WTC11 (cell line): ENCODE measurements at regions not wholly inside any gene's neighbourhood (a gene's known extent, or its start where the extent isn't known, plus 50 kb on each side); places are given as distances from the start of the nearest gene placed in this dataset.

Experiments used
- ATAC-seq: fragments of 200-7000 bp; cut with Tn5 transposase; 2 replicates; pipeline ENCODE4 v1.10.0; 2021; ENCODE audit warnings: mild to moderate bottlenecking, moderate library complexity
- CTCF ChIA-PET: fragments of 300-600 bp; sonication (Branson Sonifier 250); formaldehyde crosslinking; loops from one replicate; lab custom pipeline; 2021; ENCODE audit warnings: antibody characterized with exemption; lab: Charles Lee
- POLR2A ChIA-PET: fragments of 350-600 bp; sonication (Branson Sonifier 250); formaldehyde crosslinking; loops from one replicate; lab custom pipeline; 2021; ENCODE audit warnings: antibody characterized with exemption; lab: Charles Lee
- DNase-seq: peaks from one replicate; pipeline ENCODE4 v3.0.0; 2021; ENCODE audit warnings: low spot score
- H3K27ac Mint-ChIP-seq: 2 replicates; pipeline ENCODE4 v1.8.0; 2021; ENCODE audit warnings: mixed read lengths
- H3K27me3 Mint-ChIP-seq: 2 replicates; pipeline ENCODE4 v1.8.0; 2021; ENCODE audit warnings: low read depth, mild to moderate bottlenecking, moderate library complexity, mixed read lengths
- H3K36me3 Mint-ChIP-seq: 2 replicates; pipeline ENCODE4 v1.8.0; 2021; ENCODE audit warnings: mixed read lengths
- H3K4me1 Mint-ChIP-seq: 2 replicates; pipeline ENCODE4 v1.8.0; 2022; ENCODE audit warnings: mixed read lengths
- H3K4me3 Mint-ChIP-seq: 2 replicates; pipeline ENCODE4 v1.8.0; 2021; ENCODE audit warnings: mild to moderate bottlenecking, moderate library complexity, mixed read lengths
- H3K9me3 Mint-ChIP-seq: 2 replicates; pipeline ENCODE4 v1.8.0; 2021; ENCODE audit warnings: mixed read lengths
- ARID4B ChIP-seq: sonication (generic); formaldehyde crosslinking; IDR thresholded peaks from 2 replicates; pipeline ENCODE4 v1.8.0; 2023; ENCODE audit warnings: missing genetic modification reagents, mild to moderate bottlenecking, borderline replicate concordance
- ATF6 ChIP-seq: sonication (generic); formaldehyde crosslinking; IDR thresholded peaks from 2 replicates; pipeline ENCODE4 v1.8.1; 2023; ENCODE audit warnings: mild to moderate bottlenecking, missing genetic modification reagents
- CREB1 ChIP-seq: sonication (generic); formaldehyde crosslinking; IDR thresholded peaks from 2 replicates; pipeline ENCODE4 v1.8.0; 2023; ENCODE audit warnings: mild to moderate bottlenecking, missing genetic modification reagents
- E2F4 ChIP-seq: sonication (generic); formaldehyde crosslinking; IDR thresholded peaks from 2 replicates; pipeline ENCODE4 v1.8.1; 2022; ENCODE audit warnings: low read depth, mild to moderate bottlenecking, moderate library complexity, missing genetic modification reagents, borderline replicate concordance
- ELF4 ChIP-seq: sonication (generic); formaldehyde crosslinking; IDR thresholded peaks from 2 replicates; pipeline ENCODE4 v1.8.1; 2022; ENCODE audit warnings: low read depth, mild to moderate bottlenecking, moderate library complexity, missing genetic modification reagents
- EMX1 ChIP-seq: fragments of 250-450 bp; sonication (Bioruptor Pico); IDR thresholded peaks from 2 replicates; pipeline ENCODE4 v1.8.0; 2021; ENCODE audit warnings: mild to moderate bottlenecking
- FOXK1 ChIP-seq: sonication (generic); formaldehyde crosslinking; IDR thresholded peaks from 2 replicates; pipeline ENCODE4 v1.8.0; 2022; ENCODE audit warnings: mild to moderate bottlenecking, moderate library complexity, missing genetic modification reagents
- HMGXB4 ChIP-seq: sonication (generic); formaldehyde crosslinking; IDR thresholded peaks from 2 replicates; pipeline ENCODE4 v1.8.1; 2023; ENCODE audit warnings: mild to moderate bottlenecking, moderate library complexity, missing genetic modification reagents
- IRF2 ChIP-seq: sonication (generic); formaldehyde crosslinking; IDR thresholded peaks from 2 replicates; pipeline ENCODE4 v1.8.0; 2022; ENCODE audit warnings: low read depth, missing genetic modification reagents, borderline replicate concordance
- MLX ChIP-seq: sonication (generic); formaldehyde crosslinking; IDR thresholded peaks from 2 replicates; pipeline ENCODE4 v1.8.1; 2023; ENCODE audit warnings: mild to moderate bottlenecking, missing genetic modification reagents, moderate library complexity
- NFATC4 ChIP-seq: fragments of 250-450 bp; sonication (Bioruptor Pico); IDR thresholded peaks from 2 replicates; pipeline ENCODE4 v1.9.0; 2021; ENCODE audit warnings: mild to moderate bottlenecking
- NFE2L1 ChIP-seq: sonication (generic); formaldehyde crosslinking; IDR thresholded peaks from 2 replicates; pipeline ENCODE4 v1.8.1; 2023; ENCODE audit warnings: missing genetic modification reagents
- OVOL2 ChIP-seq: fragments of 250-450 bp; sonication (Bioruptor Pico); IDR thresholded peaks from 2 replicates; pipeline ENCODE4 v1.9.0; 2021; ENCODE audit warnings: mild to moderate bottlenecking, borderline replicate concordance
- PRDM15 ChIP-seq: sonication (generic); formaldehyde crosslinking; IDR thresholded peaks from 2 replicates; pipeline ENCODE4 v1.8.0; 2022; ENCODE audit warnings: missing genetic modification reagents
- SOX15 ChIP-seq: fragments of 250-450 bp; sonication (Bioruptor Pico); IDR thresholded peaks from 2 replicates; pipeline ENCODE4 v1.9.0; 2021; ENCODE audit warnings: mild to moderate bottlenecking
- ZNF232 ChIP-seq: sonication (generic); formaldehyde crosslinking; IDR thresholded peaks from 2 replicates; pipeline ENCODE4 v1.8.0; 2022; ENCODE audit warnings: mild to moderate bottlenecking, missing genetic modification reagents
- ZSCAN18 ChIP-seq: fragments of 250-450 bp; sonication (Bioruptor Pico); IDR thresholded peaks from 2 replicates; pipeline ENCODE4 v2.1.2; 2022; ENCODE audit warnings: mild to moderate bottlenecking, moderate library complexity

GRCh38 chrX:80537096-80537495 lies 116.8 kb downstream of the TENT5D start:
- TF ChIP-seq E2F4 (no peak), ARID4B (CRISPR knock-in tag) (no peak), CREB1 (CRISPR knock-in tag) (no peak), NFATC4 (CRISPR knock-in tag) (no peak), HMGXB4 (no peak), IRF2 (CRISPR knock-in tag) (no peak), FOXK1 (CRISPR knock-in tag) (no peak), ATF6 (CRISPR knock-in tag) (no peak), ZSCAN18 (CRISPR knock-in tag) (no peak)
- TF ChIP-seq, all 79 proteins: peak for 0
- DNase-seq (no peak), ATAC-seq (no peak)
- ChIA-PET POLR2A (no interaction called here), CTCF (no interaction called here)
- H3K4me1 Mint-ChIP-seq: no peaks in the 10 kb centered on the region
- H3K4me3 Mint-ChIP-seq: no peak overlapping the region
- 0 out of 2 replicates have a peak, but pooled peaks cover 6% of the 10 kb centered on the region for H3K9me3 Mint-ChIP-seq
- H3K27ac Mint-ChIP-seq: no peak overlapping the region
- no peaks in the 10 kb centered on the region for H3K36me3 Mint-ChIP-seq
- no peaks in the 10 kb centered on the region for H3K27me3 Mint-ChIP-seq

GRCh38 chrX:80550722-80551121 lies 130.5 kb downstream of the TENT5D start:
- CTCF ChIA-PET: interaction anchor here (0.6 to 1.5 kb wide), 9 partner anchors 11 to 1025 kb away, joined by 3 to 10 read pairs (median 3); no protein-coding TSS in a partner anchor
- no peak overlapping the region for H3K27ac Mint-ChIP-seq
- no peaks in the 10 kb centered on the region for H3K4me1 Mint-ChIP-seq
- peak; percentile 43 for DNase-seq
- ATAC-seq: peak; percentile 100
- no peaks in the 10 kb centered on the region for H3K9me3 Mint-ChIP-seq
- H3K27me3 Mint-ChIP-seq: no peaks in the 10 kb centered on the region
- TF ChIP-seq CREB1 (CRISPR knock-in tag): no peak
- TF ChIP-seq SOX15 (CRISPR knock-in tag): no peak
- no peak for TF ChIP-seq ZNF232 (CRISPR knock-in tag)
- H3K36me3 Mint-ChIP-seq: no peaks in the 10 kb centered on the region
- H3K4me3 Mint-ChIP-seq: no peak overlapping the region
- POLR2A ChIA-PET: no interaction called here

GRCh38 chrX:80556148-80556547 lies 135.9 kb downstream of the TENT5D start:
- Mint-ChIP-seq H3K4me1 (no peaks in the 10 kb centered on the region), H3K4me3 (no peak overlapping the region), H3K27ac (no peak overlapping the region), H3K9me3 (peaks cover 9% of the 10 kb centered on the region; the same call in 1 of the 2 replicates), H3K36me3 (no peaks in the 10 kb centered on the region), H3K27me3 (no peaks in the 10 kb centered on the region)
- ATAC-seq: no peak
- ChIA-PET CTCF (no interaction called here), POLR2A (no interaction called here)
- no peak for DNase-seq
- TF ChIP-seq EMX1 (no peak), PRDM15 (CRISPR knock-in tag) (no peak), IRF2 (CRISPR knock-in tag) (no peak), MLX (CRISPR knock-in tag) (no peak), OVOL2 (CRISPR knock-in tag) (no peak), ELF4 (CRISPR knock-in tag) (no peak), NFE2L1 (CRISPR knock-in tag) (no peak)
